ENCODE measurements at regions not wholly inside any gene's neighbourhood (a gene's known extent, or its start where the extent isn't known, plus 50 kb on each side); places are given as distances from the start of the nearest gene placed in this dataset.

GRCh38 chr4:144489831-144490230 lies 156.1 kb upstream of the HHIP start:
- Mint-ChIP-seq H3K27ac (no peak overlapping the region), H3K36me3 (ENCODE audit: low read depth) (no peaks in the 10 kb centered on the region), H3K27me3 (ENCODE audit: insufficient read depth, low read depth, poor library complexity) (no peaks in the 10 kb centered on the region), H3K9me3 (peaks cover 6% of the 10 kb centered on the region; the same call in 1 of the 3 replicates), H3K4me1 (peaks cover 6% of the 10 kb centered on the region; the same call in 2 of the 3 replicates), H3K4me3 (no peak overlapping the region)
- Histone ChIP-seq H3K27me3 (ENCODE audit: insufficient read depth) (no peaks in the 10 kb centered on the region), H3K4me3 (no peak overlapping the region), H3K36me3 (ENCODE audit: insufficient read depth) (no peaks in the 10 kb centered on the region), H2AFZ (no peak overlapping the region), H4K20me1 (replicated peaks; ENCODE audit: insufficient read depth) (no peaks in the 10 kb centered on the region), H3K9me2 (ENCODE audit: insufficient read depth) (no peaks in the 10 kb centered on the region), H3K79me2 (replicated peaks; ENCODE audit: insufficient read depth) (no peaks in the 10 kb centered on the region), H3K27ac (ENCODE audit: low read depth) (no peak overlapping the region), H3K4me1 (ENCODE audit: insufficient read depth) (peaks cover 6% of the 10 kb centered on the region; the same call in 1 of the 2 replicates), H3K4me2 (no peak overlapping the region), H3F3A (replicated peaks; ENCODE audit: low read depth) (no peaks in the 10 kb centered on the region)
- DNase-seq (ENCODE audit: low spot score) = no peak
- TF ChIP-seq REST (IDR thresholded peaks at IDR 0.05; ENCODE audit: unreplicated experiment) (no peak), EZH2 (IDR thresholded peaks at IDR 0.05; ENCODE audit: low read depth, unreplicated experiment) (no peak), EZH2phosphoT487 (IDR thresholded peaks at IDR 0.05; ENCODE audit: unreplicated experiment) (no peak)
- TF ChIP-seq, protein P1, sequence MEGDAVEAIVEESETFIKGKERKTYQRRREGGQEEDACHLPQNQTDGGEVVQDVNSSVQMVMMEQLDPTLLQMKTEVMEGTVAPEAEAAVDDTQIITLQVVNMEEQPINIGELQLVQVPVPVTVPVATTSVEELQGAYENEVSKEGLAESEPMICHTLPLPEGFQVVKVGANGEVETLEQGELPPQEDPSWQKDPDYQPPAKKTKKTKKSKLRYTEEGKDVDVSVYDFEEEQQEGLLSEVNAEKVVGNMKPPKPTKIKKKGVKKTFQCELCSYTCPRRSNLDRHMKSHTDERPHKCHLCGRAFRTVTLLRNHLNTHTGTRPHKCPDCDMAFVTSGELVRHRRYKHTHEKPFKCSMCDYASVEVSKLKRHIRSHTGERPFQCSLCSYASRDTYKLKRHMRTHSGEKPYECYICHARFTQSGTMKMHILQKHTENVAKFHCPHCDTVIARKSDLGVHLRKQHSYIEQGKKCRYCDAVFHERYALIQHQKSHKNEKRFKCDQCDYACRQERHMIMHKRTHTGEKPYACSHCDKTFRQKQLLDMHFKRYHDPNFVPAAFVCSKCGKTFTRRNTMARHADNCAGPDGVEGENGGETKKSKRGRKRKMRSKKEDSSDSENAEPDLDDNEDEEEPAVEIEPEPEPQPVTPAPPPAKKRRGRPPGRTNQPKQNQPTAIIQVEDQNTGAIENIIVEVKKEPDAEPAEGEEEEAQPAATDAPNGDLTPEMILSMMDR (conservative IDR thresholded peaks at IDR 0.05; ENCODE audit: low read depth in 2 of 2) = no peak
- ATAC-seq = no peak

GRCh38 chr4:144494280-144494679 lies 151.7 kb upstream of the HHIP start:
- Histone ChIP-seq H3K27me3 (ENCODE audit: insufficient read depth) (no peaks in the 10 kb centered on the region), H3F3A (replicated peaks; ENCODE audit: low read depth) (no peaks in the 10 kb centered on the region), H4K20me1 (replicated peaks; ENCODE audit: insufficient read depth) (no peaks in the 10 kb centered on the region), H3K27ac (ENCODE audit: low read depth) (no peak overlapping the region), H3K4me1 (ENCODE audit: insufficient read depth) (peaks cover 6% of the 10 kb centered on the region; the same call in 1 of the 2 replicates), H2AFZ (no peak overlapping the region), H3K4me2 (no peak overlapping the region), H3K36me3 (ENCODE audit: insufficient read depth) (no peaks in the 10 kb centered on the region), H3K9me2 (ENCODE audit: insufficient read depth) (no peaks in the 10 kb centered on the region), H3K4me3 (no peak overlapping the region), H3K79me2 (replicated peaks; ENCODE audit: insufficient read depth) (no peaks in the 10 kb centered on the region)
- no peaks in the 10 kb centered on the region for H3K9me3 Mint-ChIP-seq
- no peak overlapping the region for H3K4me3 Mint-ChIP-seq
- H3K27me3 Mint-ChIP-seq (ENCODE audit: insufficient read depth, low read depth, poor library complexity) = no peaks in the 10 kb centered on the region
- no peak overlapping the region for H3K27ac Mint-ChIP-seq
- no peaks in the 10 kb centered on the region for H3K36me3 Mint-ChIP-seq (ENCODE audit: low read depth)
- peaks cover 6% of the 10 kb centered on the region; the same call in 2 of the 3 replicates for H3K4me1 Mint-ChIP-seq
- DNase-seq (ENCODE audit: low spot score) (no peak), ATAC-seq (no peak)
- TF ChIP-seq POLR2AphosphoS5 (IDR thresholded peaks at IDR 0.05; ENCODE audit: low read depth) (no peak), EZH2 (IDR thresholded peaks at IDR 0.05; ENCODE audit: low read depth, unreplicated experiment) (no peak), ZNF114 (CRISPR knock-in tag; IDR thresholded peaks at IDR 0.05) (no peak)
- TF ChIP-seq, protein P2, sequence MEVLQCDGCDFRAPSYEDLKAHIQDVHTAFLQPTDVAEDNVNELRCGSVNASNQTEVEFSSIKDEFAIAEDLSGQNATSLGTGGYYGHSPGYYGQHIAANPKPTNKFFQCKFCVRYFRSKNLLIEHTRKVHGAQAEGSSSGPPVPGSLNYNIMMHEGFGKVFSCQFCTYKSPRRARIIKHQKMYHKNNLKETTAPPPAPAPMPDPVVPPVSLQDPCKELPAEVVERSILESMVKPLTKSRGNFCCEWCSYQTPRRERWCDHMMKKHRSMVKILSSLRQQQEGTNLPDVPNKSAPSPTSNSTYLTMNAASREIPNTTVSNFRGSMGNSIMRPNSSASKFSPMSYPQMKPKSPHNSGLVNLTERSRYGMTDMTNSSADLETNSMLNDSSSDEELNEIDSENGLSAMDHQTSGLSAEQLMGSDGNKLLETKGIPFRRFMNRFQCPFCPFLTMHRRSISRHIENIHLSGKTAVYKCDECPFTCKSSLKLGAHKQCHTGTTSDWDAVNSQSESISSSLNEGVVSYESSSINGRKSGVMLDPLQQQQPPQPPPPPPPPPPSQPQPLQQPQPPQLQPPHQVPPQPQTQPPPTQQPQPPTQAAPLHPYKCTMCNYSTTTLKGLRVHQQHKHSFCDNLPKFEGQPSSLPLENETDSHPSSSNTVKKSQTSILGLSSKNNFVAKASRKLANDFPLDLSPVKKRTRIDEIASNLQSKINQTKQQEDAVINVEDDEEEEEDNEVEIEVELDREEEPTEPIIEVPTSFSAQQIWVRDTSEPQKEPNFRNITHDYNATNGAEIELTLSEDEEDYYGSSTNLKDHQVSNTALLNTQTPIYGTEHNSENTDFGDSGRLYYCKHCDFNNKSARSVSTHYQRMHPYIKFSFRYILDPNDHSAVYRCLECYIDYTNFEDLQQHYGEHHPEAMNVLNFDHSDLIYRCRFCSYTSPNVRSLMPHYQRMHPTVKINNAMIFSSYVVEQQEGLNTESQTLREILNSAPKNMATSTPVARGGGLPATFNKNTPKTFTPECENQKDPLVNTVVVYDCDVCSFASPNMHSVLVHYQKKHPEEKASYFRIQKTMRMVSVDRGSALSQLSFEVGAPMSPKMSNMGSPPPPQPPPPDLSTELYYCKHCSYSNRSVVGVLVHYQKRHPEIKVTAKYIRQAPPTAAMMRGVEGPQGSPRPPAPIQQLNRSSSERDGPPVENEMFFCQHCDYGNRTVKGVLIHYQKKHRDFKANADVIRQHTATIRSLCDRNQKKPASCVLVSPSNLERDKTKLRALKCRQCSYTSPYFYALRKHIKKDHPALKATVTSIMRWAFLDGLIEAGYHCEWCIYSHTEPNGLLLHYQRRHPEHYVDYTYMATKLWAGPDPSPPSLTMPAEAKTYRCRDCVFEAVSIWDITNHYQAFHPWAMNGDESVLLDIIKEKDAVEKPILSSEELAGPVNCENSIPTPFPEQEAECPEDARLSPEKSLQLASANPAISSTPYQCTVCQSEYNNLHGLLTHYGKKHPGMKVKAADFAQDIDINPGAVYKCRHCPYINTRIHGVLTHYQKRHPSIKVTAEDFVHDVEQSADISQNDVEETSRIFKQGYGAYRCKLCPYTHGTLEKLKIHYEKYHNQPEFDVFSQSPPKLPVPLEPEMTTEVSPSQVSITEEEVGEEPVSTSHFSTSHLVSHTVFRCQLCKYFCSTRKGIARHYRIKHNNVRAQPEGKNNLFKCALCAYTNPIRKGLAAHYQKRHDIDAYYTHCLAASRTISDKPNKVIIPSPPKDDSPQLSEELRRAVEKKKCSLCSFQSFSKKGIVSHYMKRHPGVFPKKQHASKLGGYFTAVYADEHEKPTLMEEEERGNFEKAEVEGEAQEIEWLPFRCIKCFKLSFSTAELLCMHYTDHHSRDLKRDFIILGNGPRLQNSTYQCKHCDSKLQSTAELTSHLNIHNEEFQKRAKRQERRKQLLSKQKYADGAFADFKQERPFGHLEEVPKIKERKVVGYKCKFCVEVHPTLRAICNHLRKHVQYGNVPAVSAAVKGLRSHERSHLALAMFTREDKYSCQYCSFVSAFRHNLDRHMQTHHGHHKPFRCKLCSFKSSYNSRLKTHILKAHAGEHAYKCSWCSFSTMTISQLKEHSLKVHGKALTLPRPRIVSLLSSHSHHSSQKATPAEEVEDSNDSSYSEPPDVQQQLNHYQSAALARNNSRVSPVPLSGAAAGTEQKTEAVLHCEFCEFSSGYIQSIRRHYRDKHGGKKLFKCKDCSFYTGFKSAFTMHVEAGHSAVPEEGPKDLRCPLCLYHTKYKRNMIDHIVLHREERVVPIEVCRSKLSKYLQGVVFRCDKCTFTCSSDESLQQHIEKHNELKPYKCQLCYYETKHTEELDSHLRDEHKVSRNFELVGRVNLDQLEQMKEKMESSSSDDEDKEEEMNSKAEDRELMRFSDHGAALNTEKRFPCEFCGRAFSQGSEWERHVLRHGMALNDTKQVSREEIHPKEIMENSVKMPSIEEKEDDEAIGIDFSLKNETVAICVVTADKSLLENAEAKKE (CRISPR knock-in tag; IDR thresholded peaks at IDR 0.05) = no peak
- TF ChIP-seq, protein P1 (conservative IDR thresholded peaks at IDR 0.05; ENCODE audit: low read depth in 2 of 2) = no peak
